Posterior vena cava (tissue), 2 donors: ENCODE measurements at regions not wholly inside any gene's neighbourhood (a gene's known extent, or its start where the extent isn't known, plus 50 kb on each side); places are given as distances from the start of the nearest gene placed in this dataset.

Source experiments
- DNase-seq: peaks from one replicate; pipeline ENCODE4 v3.0.0-alpha.2; 2020; ENCODE audit warnings: low spot score
- intact Hi-C, 2 donors: fragments of 100-400 bp; cut with DNase I; formaldehyde crosslinking; loops; one replicate each; pipeline versions ENCODE4 v1.14.1 to v1.14.2; 2022 to 2023
- donor health status: DM: yes; HTN: yes; CAD: no.
- donor health status: DM: yes; HTN: yes; CAD: no.

DNA sequence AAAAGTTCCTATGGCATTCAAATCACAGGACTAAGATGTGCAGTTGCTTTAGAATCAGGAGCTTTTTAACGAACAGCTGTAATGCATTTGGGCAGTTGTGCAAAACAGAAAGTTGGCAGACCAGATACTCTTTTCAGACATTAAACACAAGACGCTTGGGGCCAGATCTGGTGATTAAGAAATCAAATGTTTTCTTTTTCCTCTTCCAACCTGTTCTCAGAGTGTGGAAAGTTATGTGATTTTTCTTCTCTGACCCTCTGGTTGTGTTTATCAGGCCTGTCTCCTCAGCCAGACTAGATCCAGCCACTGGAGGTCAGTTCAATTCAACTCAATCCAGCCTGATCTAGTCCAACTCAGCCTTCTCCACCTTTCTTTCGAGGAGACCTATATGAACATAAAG is 298.5 kb upstream of the PCSK5 start:
- intact Hi-C loops, result no loop called here
- no peak for DNase-seq

DNA sequence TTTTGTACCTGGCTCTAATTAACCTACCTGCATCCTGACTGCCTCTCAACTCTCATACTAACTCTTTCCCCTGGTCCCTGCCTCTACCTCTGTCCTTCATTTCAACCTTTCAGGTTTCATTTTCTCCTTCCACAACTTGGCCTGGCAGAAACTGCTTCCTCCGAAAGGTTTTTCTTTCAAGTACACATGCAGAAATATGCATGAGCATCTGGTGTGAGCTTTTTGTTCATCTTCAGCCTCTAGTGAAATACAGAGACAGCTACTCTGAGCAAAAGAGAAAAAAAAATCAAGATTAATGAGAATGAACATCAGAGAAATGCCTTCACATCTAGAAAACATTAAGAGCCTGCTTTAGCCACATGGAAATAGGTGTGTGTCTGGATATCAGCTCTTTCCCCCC is 297.9 kb upstream of the PCSK5 start:
- intact Hi-C loops, result no loop called here
- no peak for DNase-seq

GRCh38 chr9:75593920-75594319 is 296.6 kb upstream of the PCSK5 start:
- DNase-seq, result no peak

GRCh38 chr9:75599126-75599525 is 291.3 kb upstream of the PCSK5 start:
- no peak for DNase-seq
- intact Hi-C loops, result no loop called here

More at GRCh38 chr9:75593920-75594319, 296.6 kb upstream of the PCSK5 start:
- intact Hi-C loops, result no loop called here

DNA sequence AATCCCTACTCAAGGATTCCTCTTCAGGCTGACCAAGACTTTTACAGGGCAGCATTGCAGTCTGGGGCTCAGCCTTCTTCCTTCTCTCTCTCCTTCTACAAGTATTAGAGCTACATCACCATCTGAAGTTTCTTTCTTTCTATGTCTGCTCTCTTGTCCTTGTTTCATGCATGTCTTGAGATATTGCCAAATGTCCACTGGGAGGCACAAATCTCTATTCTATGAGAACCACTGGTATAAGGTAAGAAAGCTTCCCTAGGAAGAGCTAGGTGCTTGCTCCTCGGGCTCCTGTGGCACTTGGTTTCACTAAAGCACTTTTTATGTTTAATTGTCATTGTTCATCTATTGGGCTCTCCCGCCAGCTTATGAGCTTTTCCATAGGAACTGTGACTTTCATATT is 289.2 kb upstream of the PCSK5 start:
- DNase-seq, result no peak
- intact Hi-C loops, result no loop called here

GRCh38 chr9:75602060-75602459 is 288.4 kb upstream of the PCSK5 start:
- intact Hi-C loops, result no loop called here
- no peak for DNase-seq

DNA sequence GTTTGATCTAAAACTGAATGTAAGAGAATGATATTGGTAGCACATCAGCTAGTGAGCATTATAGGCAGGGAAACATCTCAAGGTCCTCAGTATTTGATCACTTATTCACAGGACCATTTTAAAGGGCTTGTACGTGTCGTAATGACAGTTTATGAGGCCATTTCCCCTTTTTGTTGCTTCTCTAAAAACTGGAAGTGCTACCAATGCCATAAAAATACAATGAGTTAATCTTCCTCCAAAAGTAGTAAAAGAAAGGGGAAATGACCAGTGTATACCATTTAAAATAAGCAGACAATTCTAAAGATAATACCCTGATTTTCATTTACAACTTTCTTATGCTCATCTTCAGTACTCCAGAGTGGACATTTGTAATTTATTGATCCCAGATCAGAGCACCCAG is 285.8 kb upstream of the PCSK5 start:
- intact Hi-C loops, result no loop called here
- DNase-seq, result no peak

DNA sequence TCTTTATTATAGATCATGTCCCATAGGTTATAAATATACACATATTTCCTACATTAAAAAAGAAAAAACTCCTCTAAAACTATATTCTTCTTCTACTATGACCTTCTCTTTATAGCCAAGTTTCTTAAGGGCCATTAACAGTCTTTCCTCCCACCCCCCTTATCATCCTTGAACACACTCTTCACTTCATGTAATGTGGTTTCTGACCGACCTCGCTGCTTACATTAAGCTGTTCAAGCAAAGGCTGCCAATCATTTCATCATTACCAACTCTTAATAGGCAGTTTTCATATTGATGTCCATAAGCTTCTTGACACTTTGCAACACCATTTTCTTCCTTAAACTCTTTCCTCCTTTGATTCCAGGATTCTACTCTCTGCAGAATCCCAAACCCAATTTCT is 283.0 kb upstream of the PCSK5 start:
- DNase-seq, result no peak
- intact Hi-C loops, result no loop called here

DNA sequence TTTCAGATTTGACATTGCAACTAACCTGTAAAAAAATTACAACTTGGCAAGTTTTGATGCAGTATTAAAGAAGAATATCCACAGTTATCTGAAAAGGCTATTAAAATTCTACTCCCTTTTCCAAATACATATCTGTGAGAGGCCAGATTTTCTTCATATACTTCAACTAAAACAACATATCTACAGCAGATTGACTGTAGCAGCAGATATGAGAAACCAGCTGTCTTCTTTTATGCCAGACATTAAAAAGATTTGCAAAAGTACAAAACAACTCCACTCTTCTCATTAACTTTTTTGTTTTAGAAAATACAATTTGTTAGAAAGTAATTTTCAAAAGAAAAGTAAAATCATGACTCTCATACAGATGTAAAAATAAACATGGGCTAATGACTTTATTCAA is 281.1 kb upstream of the PCSK5 start:
- intact Hi-C loops, result no loop called here
- DNase-seq, result no peak

DNA sequence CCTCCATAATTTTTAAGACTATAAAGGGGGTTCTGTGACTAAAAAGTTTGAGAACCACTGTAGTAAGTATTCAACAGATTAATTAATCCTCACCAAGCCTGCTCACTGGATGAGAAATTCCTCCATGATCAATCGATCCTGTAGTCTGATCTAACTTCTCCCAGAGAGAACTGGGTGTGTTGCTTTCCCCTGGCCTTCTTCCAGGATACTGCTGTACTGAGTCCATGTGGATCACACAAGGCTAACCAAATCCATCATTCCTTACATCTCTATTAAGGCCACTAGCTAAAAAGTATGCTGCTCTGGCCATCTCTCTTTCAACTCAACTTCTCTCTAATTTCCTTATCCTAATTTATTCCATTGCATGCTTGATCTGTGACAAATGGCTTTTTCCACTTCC is 280.2 kb upstream of the PCSK5 start:
- intact Hi-C loops, result no loop called here
- DNase-seq, result no peak

DNA sequence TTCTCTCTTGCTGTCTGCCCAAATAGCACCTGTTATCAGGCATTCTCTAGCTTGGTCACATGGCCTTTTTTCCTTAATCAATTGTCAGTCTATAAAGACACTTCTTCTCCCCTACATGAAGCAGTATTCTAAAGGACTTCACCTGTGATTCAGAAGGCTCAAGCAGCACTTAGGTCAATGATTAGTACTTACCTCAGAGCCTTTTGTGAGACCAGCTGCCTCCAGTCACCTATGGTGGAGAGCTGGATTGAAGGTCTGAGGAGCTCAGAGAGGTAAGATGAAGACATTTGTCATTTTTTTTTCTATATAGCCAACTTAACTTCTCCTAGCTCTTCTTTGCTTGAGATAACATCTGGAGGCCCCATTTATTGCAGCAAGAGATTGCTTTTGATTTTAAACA is 278.3 kb upstream of the PCSK5 start:
- intact Hi-C loops, result no loop called here
- no peak for DNase-seq

- DNase-seq, result no peak
- intact Hi-C loops, result no loop called here
Observed at GRCh38 chr9:75612754-75613153, 277.7 kb upstream of the PCSK5 start.

- intact Hi-C loops, result no loop called here
- no peak for DNase-seq
Observed at GRCh38 chr9:75615284-75615683, 275.2 kb upstream of the PCSK5 start.

DNA sequence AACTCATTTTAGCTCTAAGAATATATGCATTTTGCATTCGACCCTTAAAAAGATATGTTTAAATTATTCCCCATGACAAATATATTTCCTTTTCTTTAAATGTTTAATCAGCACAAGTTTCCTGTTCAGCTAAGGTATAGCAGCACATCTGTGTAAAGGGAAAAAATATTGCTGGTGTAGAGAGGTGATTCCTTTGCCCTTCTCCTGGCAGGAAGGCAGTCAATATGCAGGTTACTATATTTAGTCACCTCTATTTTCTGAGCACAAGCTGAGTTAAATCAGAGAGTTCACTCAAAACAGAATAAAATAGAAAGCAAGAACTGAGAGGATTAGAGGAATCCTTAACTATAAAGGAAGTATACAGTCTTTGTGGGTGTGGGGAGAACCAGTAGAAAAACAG is 274.4 kb upstream of the PCSK5 start:
- no peak for DNase-seq
- intact Hi-C loops, result no loop called here

GRCh38 chr9:75616841-75617566 is 273.5 kb upstream of the PCSK5 start:
- DNase-seq, result no peak
- intact Hi-C loops, result no loop called here

- intact Hi-C loops, result no loop called here
- no peak for DNase-seq
Observed at GRCh38 chr9:75623462-75623861, 267.0 kb upstream of the PCSK5 start.

DNA sequence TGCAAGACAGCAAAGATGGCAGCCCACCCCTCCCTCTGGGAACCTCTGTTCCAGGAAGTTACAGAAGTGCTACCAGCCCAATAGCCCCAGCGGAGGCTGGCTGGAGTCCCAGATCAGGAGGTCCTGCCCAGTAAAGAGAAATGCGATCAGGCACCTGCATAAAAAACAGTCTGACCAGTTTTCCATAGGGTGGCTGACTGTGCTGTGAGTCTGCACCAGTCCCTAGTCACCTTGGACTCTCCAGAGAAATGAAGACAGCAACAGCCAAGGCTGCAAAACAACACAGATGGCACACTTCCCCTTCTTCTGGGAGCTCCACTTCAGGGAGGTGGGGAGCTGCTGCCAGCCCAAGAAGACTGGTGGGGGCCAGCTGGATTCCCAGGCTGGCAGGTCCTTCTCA is 265.5 kb upstream of the PCSK5 start:
- intact Hi-C loops, result no loop called here
- DNase-seq, result no peak

DNA sequence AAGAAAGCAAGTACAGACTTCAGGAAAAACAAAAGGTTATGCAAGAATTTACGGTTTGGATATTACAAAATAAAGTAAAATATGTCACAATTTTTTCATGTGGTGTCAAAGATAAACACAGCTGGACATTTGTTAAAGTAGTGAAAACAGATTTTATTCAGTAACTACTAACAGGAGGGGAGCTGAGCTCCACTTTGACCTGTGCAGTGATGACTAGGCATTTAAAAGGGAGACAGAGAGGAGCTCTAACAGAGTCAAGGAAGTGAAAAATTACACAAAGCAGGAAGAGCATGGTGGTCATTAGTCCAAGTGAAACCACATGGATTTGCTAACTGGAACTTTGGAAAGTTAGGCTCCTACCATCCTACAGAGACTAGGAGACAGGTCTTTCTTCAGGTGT is 263.6 kb upstream of the PCSK5 start:
- intact Hi-C loops, result no loop called here
- no peak for DNase-seq

GRCh38 chr9:75628952-75629351 is 261.5 kb upstream of the PCSK5 start:
- intact Hi-C loops, result no loop called here
- DNase-seq, result no peak

DNA sequence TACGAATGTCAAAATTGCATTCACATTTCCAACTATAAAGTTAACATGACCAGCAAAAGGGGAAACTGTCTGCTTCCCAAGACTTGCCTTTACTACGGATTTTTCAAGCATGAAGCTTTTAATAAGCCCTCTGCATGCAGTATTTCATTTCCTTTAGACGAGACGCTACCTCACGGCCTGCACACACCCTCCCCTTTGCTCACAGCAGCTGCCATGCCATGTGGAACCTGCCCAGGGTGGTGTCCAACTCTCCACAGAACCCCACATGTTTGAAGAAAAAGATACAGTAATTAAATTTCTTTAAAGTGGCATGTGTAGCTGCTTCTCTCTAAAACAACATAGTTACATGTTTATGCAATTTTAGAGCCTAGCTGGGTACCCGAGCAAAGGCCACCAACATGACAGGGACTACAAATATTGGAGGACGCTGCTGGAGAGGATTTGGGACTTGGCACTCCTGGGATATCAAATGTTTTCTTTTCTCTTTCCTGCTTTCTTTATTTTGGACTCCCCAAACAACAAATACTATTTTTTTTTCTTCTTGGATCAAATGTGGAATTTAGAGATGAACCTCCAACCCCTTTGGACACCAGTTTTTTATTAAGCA is 256.9 kb upstream of the PCSK5 start:
- no peak for DNase-seq
- intact Hi-C loops, result no loop called here

GRCh38 chr9:75636427-75637045 is 253.9 kb upstream of the PCSK5 start:
- intact Hi-C loops, result no loop called here
- DNase-seq, result no peak
